H1 (cell line): ENCODE measurements at regions not wholly inside any gene's neighbourhood (a gene's known extent, or its start where the extent isn't known, plus 50 kb on each side); places are given as distances from the start of the nearest gene placed in this dataset.
"Not testable (repeated sequence)": the region's sequence is repeated elsewhere in the genome, so short reads cannot be mapped to it uniquely, and the experiment has no call there.

Source experiments
- CTCF ChIA-PET: fragments of 300-600 bp; sonication (Branson Sonifier 250); formaldehyde crosslinking; loops from one replicate; lab custom pipeline; 2021; ENCODE audit not compliant: partially characterized antibody; lab: Charles Lee
- POLR2A ChIA-PET: fragments of 300-600 bp; sonication (Branson Sonifier 250); formaldehyde crosslinking; loops from one replicate; lab custom pipeline; 2021; ENCODE audit warnings: inconsistent platforms; ENCODE audit not compliant: partially characterized antibody; lab: Charles Lee
- DNase-seq, 2 experiments: peaks; one replicate each; pipeline versions ENCODE4 v3.0.0 to v3.0.0-alpha.2; 2010 to 2022; ENCODE audit warnings: low spot score in 2 of 2, low read depth in 1 of 2, mixed read lengths in 1 of 2
- FAIRE-seq: peaks from 2 replicates; lab custom pipeline; 2011; peaks lifted over from hg19 to GRCh38; lab: Jason Lieb, UNC
- H2AFZ ChIP-seq: 2 replicates; pipeline ENCODE4 v1.8.1; 2012; ENCODE audit warnings: low read length, inconsistent platforms
- H2AK5ac ChIP-seq: 2 replicates; pipeline ENCODE4 v1.6.1; 2013; ENCODE audit warnings: low read depth, low read length
- H2BK120ac ChIP-seq: replicated peaks from 2 replicates; pipeline ENCODE3; 2013; ENCODE audit warnings: low read depth, low read length, inconsistent platforms
- H2BK12ac ChIP-seq: 2 replicates; pipeline ENCODE4 v1.6.1; 2013; ENCODE audit warnings: low read depth, low read length
- H2BK15ac ChIP-seq: 2 replicates; pipeline ENCODE4 v1.6.1; 2013; ENCODE audit warnings: low read length
- H2BK20ac ChIP-seq: 2 replicates; pipeline ENCODE4 v1.6.1; 2013; ENCODE audit warnings: low read length
- H2BK5ac ChIP-seq: 2 replicates; pipeline ENCODE4 v1.6.1; 2013; ENCODE audit warnings: low read depth, low read length
- H3K14ac ChIP-seq: 2 replicates; pipeline ENCODE4 v1.6.1; 2013; ENCODE audit warnings: inconsistent platforms; ENCODE audit not compliant: insufficient read length
- H3K18ac ChIP-seq: 2 replicates; pipeline ENCODE4 v1.6.1; 2013; ENCODE audit warnings: low read length; ENCODE audit errors: extremely low read depth
- H3K23ac ChIP-seq: 2 replicates; pipeline ENCODE4 v1.6.1; 2013; ENCODE audit warnings: inconsistent platforms; ENCODE audit not compliant: insufficient read length
- H3K23me2 ChIP-seq: 2 replicates; pipeline ENCODE4 v1.6.1; 2013; ENCODE audit warnings: low read depth, low read length
- H3K27ac ChIP-seq: 2 replicates; pipeline ENCODE4 v1.6.1; 2011; ENCODE audit warnings: low read depth, low read length, inconsistent platforms
- H3K27me3 ChIP-seq, 4 experiments: replicated peaks in 1 of 4; 1 replicate in 1 of 4; 2 replicates in 3 of 4; pipeline versions ENCODE4 v1.6.1 to v1.8.1; 2011 to 2013; ENCODE audit warnings: low read length in 3 of 4, mild to moderate bottlenecking in 3 of 4, inconsistent platforms in 2 of 4, mixed read lengths in 2 of 4, moderate library complexity in 1 of 4; ENCODE audit not compliant: control insufficient read depth in 3 of 4, insufficient read depth in 3 of 4; ENCODE audit errors: extremely low read depth in 1 of 4
- H3K36me3 ChIP-seq, 4 experiments: 2 replicates each; pipeline versions ENCODE4 v1.6.1 to v1.8.1; 2011 to 2013; ENCODE audit warnings: mild to moderate bottlenecking in 4 of 4, low read length in 3 of 4, moderate library complexity in 2 of 4, control low read depth in 1 of 4, inconsistent platforms in 1 of 4; ENCODE audit not compliant: insufficient read depth in 4 of 4, control insufficient read depth in 2 of 4
- H3K4ac ChIP-seq: replicated peaks from 2 replicates; pipeline ENCODE3; 2013; ENCODE audit warnings: low read length, low read depth, mixed read lengths, inconsistent platforms; ENCODE audit not compliant: insufficient read length
- H3K4me1 ChIP-seq, 4 experiments: replicated peaks in 1 of 4; 1 replicate in 1 of 4; 2 replicates in 3 of 4; pipeline versions ENCODE4 v1.6.1 to v1.8.1; 2011 to 2013; ENCODE audit warnings: low read length in 3 of 4, inconsistent platforms in 2 of 4, mixed read lengths in 1 of 4; ENCODE audit not compliant: insufficient read depth in 4 of 4, control insufficient read depth in 3 of 4
- H3K4me2 ChIP-seq, 2 experiments: 2 replicates each; pipeline versions ENCODE4 v1.6.1 to v1.8.1; 2011 to 2013; ENCODE audit warnings: low read depth in 2 of 2, low read length in 2 of 2, control low read depth in 1 of 2, inconsistent platforms in 1 of 2, mild to moderate bottlenecking in 1 of 2; ENCODE audit not compliant: insufficient read depth in 1 of 2
- H3K4me3 ChIP-seq, 4 experiments: fragments of 200-600, 300-600 bp in 1 of 4; sonication (generic), shearing (Covaris generic), sonication (Bioruptor Twin) in 1 of 4; 2 replicates each; pipeline versions ENCODE4 v1.5.1 to v1.8.1; 2011 to 2016; ENCODE audit warnings: low read length in 4 of 4, low read depth in 3 of 4, control low read depth in 2 of 4, inconsistent platforms in 2 of 4, mild to moderate bottlenecking in 2 of 4, mixed read lengths in 1 of 4, moderate library complexity in 1 of 4; ENCODE audit not compliant: insufficient read depth in 2 of 4; ENCODE audit errors: extremely low read depth in 1 of 4
- H3K56ac ChIP-seq: replicated peaks from 2 replicates; pipeline ENCODE3; 2013; ENCODE audit warnings: low read depth, mild to moderate bottlenecking, mixed read lengths, low read length, inconsistent platforms; ENCODE audit not compliant: insufficient read length
- H3K79me1 ChIP-seq: 2 replicates; pipeline ENCODE4 v1.6.1; 2013; ENCODE audit warnings: low read depth, low read length, control low read depth
- H3K79me2 ChIP-seq, 2 experiments: 2 replicates each; pipeline versions ENCODE4 v1.6.1 to v1.8.1; 2012 to 2013; ENCODE audit warnings: low read length in 2 of 2, mild to moderate bottlenecking in 2 of 2, inconsistent platforms in 1 of 2; ENCODE audit not compliant: insufficient read depth in 2 of 2, control insufficient read depth in 1 of 2
- H3K9ac ChIP-seq, 4 experiments: replicated peaks in 1 of 4; 1 replicate in 1 of 4; 2 replicates in 3 of 4; pipeline versions ENCODE4 v1.6.1 to v1.8.1; 2011 to 2013; ENCODE audit warnings: low read depth in 3 of 4, low read length in 3 of 4, control low read depth in 2 of 4, mild to moderate bottlenecking in 2 of 4, moderate library complexity in 2 of 4, inconsistent platforms in 1 of 4; ENCODE audit errors: extremely low read depth in 1 of 4
- H3K9me3 ChIP-seq, 2 experiments: 2 replicates each; pipeline versions ENCODE4 v1.6.1 to v1.8.1; 2012 to 2013; ENCODE audit warnings: mild to moderate bottlenecking in 2 of 2, moderate library complexity in 2 of 2, control low read depth in 1 of 2, inconsistent platforms in 1 of 2, low read depth in 1 of 2, low read length in 1 of 2, mixed read lengths in 1 of 2; ENCODE audit not compliant: insufficient read depth in 2 of 2
- H4K20me1 ChIP-seq, 2 experiments: replicated peaks in 1 of 2; 2 replicates each; pipeline versions ENCODE3 to v1.8.1; 2011 to 2013; ENCODE audit warnings: inconsistent platforms in 2 of 2, low read length in 2 of 2, mild to moderate bottlenecking in 1 of 2; ENCODE audit not compliant: insufficient read depth in 2 of 2, control insufficient read depth in 1 of 2
- H4K5ac ChIP-seq: 2 replicates; pipeline ENCODE4 v1.6.1; 2013; ENCODE audit warnings: low read length, low read depth, mixed read lengths, inconsistent platforms; ENCODE audit not compliant: insufficient read length
- H4K8ac ChIP-seq: 2 replicates; pipeline ENCODE4 v1.8.0; 2013; ENCODE audit warnings: mild to moderate bottlenecking, moderate library complexity, low read length, inconsistent platforms; ENCODE audit not compliant: insufficient read depth; ENCODE audit errors: extremely low read depth
- H4K91ac ChIP-seq: replicated peaks from 2 replicates; pipeline ENCODE3; 2013; ENCODE audit warnings: low read length, mixed read lengths, inconsistent platforms; ENCODE audit not compliant: insufficient read length
- CREB1 ChIP-seq: IDR thresholded peaks from 2 replicates; pipeline ENCODE4 v1.6.1; 2012; ENCODE audit warnings: inconsistent platforms
- EZH2 ChIP-seq: fragments of 200-600 bp; sonication (generic); IDR thresholded peaks from 2 replicates; pipeline ENCODE4 v1.7.1; 2012; ENCODE audit warnings: low read depth, mild to moderate bottlenecking, moderate library complexity, low read length, inconsistent platforms; ENCODE audit not compliant: severe bottlenecking
- HDAC2 ChIP-seq, 2 experiments: fragments of 300-600 bp in 1 of 2; sonication (generic) in 1 of 2; IDR thresholded peaks; 2 replicates each; pipeline ENCODE4 v1.6.1; 2011 to 2012; ENCODE audit warnings: low read depth in 2 of 2, low read length in 2 of 2, mild to moderate bottlenecking in 2 of 2, moderate library complexity in 2 of 2, borderline replicate concordance in 1 of 2, inconsistent platforms in 1 of 2
- NRF1 ChIP-seq: IDR thresholded peaks from 2 replicates; pipeline ENCODE4 v1.6.1; 2011; ENCODE audit warnings: mild to moderate bottlenecking, low read depth, low read length, improper control_type of control experiment
- RAD21 ChIP-seq, 2 experiments: IDR thresholded peaks in 1 of 2; conservative IDR thresholded peaks in 1 of 2; 2 replicates each; pipeline ENCODE4 v1.6.1; 2011; ENCODE audit warnings: low read depth in 2 of 2, low read length in 2 of 2, improper control_type of control experiment in 1 of 2, inconsistent platforms in 1 of 2, mild to moderate bottlenecking in 1 of 2, moderate library complexity in 1 of 2
- RFX5 ChIP-seq: IDR thresholded peaks from 2 replicates; pipeline ENCODE4 v1.6.1; 2011; ENCODE audit warnings: low read depth, low read length, improper control_type of control experiment, borderline replicate concordance
- TAF1 ChIP-seq: IDR thresholded peaks from 2 replicates; pipeline ENCODE4 v1.6.1; 2011; ENCODE audit warnings: mild to moderate bottlenecking, low read depth, low read length
- TCF12 ChIP-seq: IDR thresholded peaks from 2 replicates; pipeline ENCODE4 v1.6.1; 2011; ENCODE audit warnings: low read depth, mild to moderate bottlenecking, low read length
- WGBS, 2 experiments: shearing (Covaris generic) in 1 of 2; methylation state at CpG; one replicate each; pipeline versions ENCODE4 v1.1.6 to v1.1.7; 2013 to 2015; ENCODE audit warnings: low lambda C conversion rate in 2 of 2, mixed read lengths in 2 of 2, inconsistent platforms in 1 of 2, low coverage in 1 of 2, missing lambda C conversion rate in 1 of 2; ENCODE audit not compliant: insufficient replicate concordance in 2 of 2, insufficient coverage in 1 of 2, insufficient read length in 1 of 2; ENCODE audit errors: extremely low coverage in 1 of 2, missing lambda C conversion rate in 1 of 2; 5-methylcytosine and 5-hydroxymethylcytosine counted together

DNA sequence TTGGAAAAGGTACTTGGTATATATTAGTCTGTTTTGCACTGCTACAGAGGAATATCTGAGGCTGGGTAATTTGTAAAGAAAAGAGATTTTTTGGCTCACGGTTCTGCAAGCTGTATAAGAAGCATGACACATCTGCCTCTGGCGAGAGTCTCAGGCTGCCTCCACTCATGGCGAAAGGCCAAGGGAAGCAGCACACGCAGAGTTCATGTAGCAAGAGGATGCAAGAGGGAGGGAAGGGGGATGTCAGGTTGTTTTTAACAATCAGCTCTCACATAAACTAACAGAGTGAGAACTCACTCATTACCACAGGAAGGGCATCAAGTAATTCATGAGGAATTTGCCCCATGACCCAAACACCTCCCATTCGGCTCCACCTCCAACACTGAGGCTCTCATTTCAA is 484.8 kb upstream of the DPP6 start (continued):
- no peak for TF ChIP-seq RFX5
- no peak for TF ChIP-seq EZH2
- TF ChIP-seq TCF12 = no peak
- TF ChIP-seq CREB1 = no peak
- TF ChIP-seq HDAC2 (IDR thresholded peaks at IDR 0.05; ENCODE audit: borderline replicate concordance in 1 of 2, low read depth in 2 of 2, low read length in 2 of 2) = no peak
- TF ChIP-seq NRF1 = no peak
- no peak for TF ChIP-seq RAD21 (IDR thresholded peaks at IDR 0.05 in 1 of 2, conservative IDR thresholded peaks at IDR 0.05 in 1 of 2; ENCODE audit: low read depth in 2 of 2, low read length in 2 of 2)
- TF ChIP-seq TAF1 = no peak

DNA sequence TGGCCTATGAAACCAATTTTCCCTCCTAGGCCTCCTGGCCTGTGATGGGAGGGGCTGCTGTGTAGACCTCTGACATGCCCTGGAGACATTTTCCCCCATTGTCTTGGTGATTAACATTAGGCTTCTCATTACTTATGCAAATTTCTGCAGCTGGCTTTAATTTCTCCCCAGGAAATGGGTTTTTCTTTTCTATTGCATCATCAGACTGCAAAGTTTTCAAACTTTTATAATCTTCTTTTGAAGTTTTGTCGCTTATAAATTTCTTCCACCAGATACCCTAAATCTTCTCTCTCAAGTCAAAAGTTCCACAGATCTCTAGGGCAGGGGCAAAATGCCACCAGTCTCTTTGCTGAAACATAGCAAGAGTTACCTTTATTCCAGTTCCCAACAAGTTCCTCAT is 482.7 kb upstream of the DPP6 start:
- H2BK12ac ChIP-seq, H3K4me3 ChIP-seq, DNase-seq, H3K23ac ChIP-seq, H2AK5ac ChIP-seq, POLR2A ChIA-PET, H3K18ac ChIP-seq, H3K27me3 ChIP-seq, H3K4me1 ChIP-seq, H3K56ac ChIP-seq, H4K20me1 ChIP-seq, H3K4ac ChIP-seq, H3K27ac ChIP-seq, H3K14ac ChIP-seq, H2BK120ac ChIP-seq, FAIRE-seq, H3K79me1 ChIP-seq, H4K91ac ChIP-seq, H4K5ac ChIP-seq, H4K8ac ChIP-seq, H2AFZ ChIP-seq, H3K36me3 ChIP-seq, H2BK5ac ChIP-seq, H3K79me2 ChIP-seq, CTCF ChIA-PET, H2BK15ac ChIP-seq, H2BK20ac ChIP-seq, H3K4me2 ChIP-seq, H3K23me2 ChIP-seq, H3K9ac ChIP-seq: not testable (repeated sequence)
- WGBS, 2 experiments = 85% methylated on average over 1 of the region's 1 CpG; no CpG with 5 or more reads in 1 of the 2 experiments
- peaks cover 57 to 65% of the 10 kb centered on the region in 2 experiments for H3K9me3 ChIP-seq
